C4-2B (cell line): ENCODE measurements at regions not wholly inside any gene's neighbourhood (a gene's known extent, or its start where the extent isn't known, plus 50 kb on each side); places are given as distances from the start of the nearest gene placed in this dataset.
"Not testable (repeated sequence)": the region's sequence is repeated elsewhere in the genome, so short reads cannot be mapped to it uniquely, and the experiment has no call there.

ENCODE experiments used
- H3K27ac ChIP-seq: fragments of 450-650 bp; 2 replicates; pipeline ENCODE4 v1.5.1; 2017
- CTCF ChIP-seq: fragments of 450-650 bp; conservative IDR thresholded peaks from 2 replicates; pipeline ENCODE4 v1.5.1; 2017; ENCODE audit warnings: mild to moderate bottlenecking
- ZFX ChIP-seq: fragments of 450-650 bp; IDR thresholded peaks from 2 replicates; pipeline ENCODE4 v1.6.1; 2017

- no peak overlapping the region for H3K27ac ChIP-seq
- TF ChIP-seq ZFX = no peak
- TF ChIP-seq CTCF = no peak
Measured at GRCh38 chr22:22697377-22698117, 53.1 kb downstream of the GGTLC2 start.

- H3K27ac ChIP-seq = no peak overlapping the region
- no peak for TF ChIP-seq ZFX
Measured at GRCh38 chr22:22698263-22698750, 53.9 kb downstream of the GGTLC2 start.

GRCh38 chr22:22700631-22701030 lies 56.2 kb downstream of the GGTLC2 start:
- TF ChIP-seq CTCF (no peak), ZFX (no peak)
- H3K27ac ChIP-seq = no peak overlapping the region

- H3K27ac ChIP-seq = not testable (repeated sequence)
Measured at GRCh38 chr22:22701557-22701956, 57.1 kb downstream of the GGTLC2 start.

- no peak overlapping the region for H3K27ac ChIP-seq
Measured at GRCh38 chr22:22702237-22703202, 58.1 kb downstream of the GGTLC2 start.

GRCh38 chr22:22703203-22703570 lies 58.8 kb downstream of the GGTLC2 start:
- no peak overlapping the region for H3K27ac ChIP-seq
- TF ChIP-seq ZFX = no peak
- no peak for TF ChIP-seq CTCF

More at GRCh38 chr22:22702237-22703202, 58.1 kb downstream of the GGTLC2 start:
- TF ChIP-seq CTCF = peak; percentile 75
- TF ChIP-seq ZFX = no peak

- H3K27ac ChIP-seq = no peak overlapping the region
- TF ChIP-seq ZFX = no peak
- no peak for TF ChIP-seq CTCF
Measured at GRCh38 chr22:22703715-22704114, 59.3 kb downstream of the GGTLC2 start.

- H3K27ac ChIP-seq = no peak overlapping the region
- TF ChIP-seq CTCF (no peak), ZFX (no peak)
Measured at GRCh38 chr22:22704156-22704946, 59.9 kb downstream of the GGTLC2 start.
